HuH-7 (cell line): ENCODE measurements at regions not wholly inside any gene's neighbourhood (a gene's known extent, or its start where the extent isn't known, plus 50 kb on each side); places are given as distances from the start of the nearest gene placed in this dataset.

Source experiments
- DNase-seq: peaks from one replicate; pipeline ENCODE4 v3.0.0; 2011; ENCODE audit warnings: low spot score

- no peak for DNase-seq
Measured at GRCh38 chr21:22898051-22898665, 1899.9 kb downstream of the NCAM2 start.

- DNase-seq: no peak
Measured at GRCh38 chr21:22900490-22900889, 1902.3 kb downstream of the NCAM2 start.

- no peak for DNase-seq
Measured at GRCh38 chr21:22903851-22904250, 1905.6 kb downstream of the NCAM2 start.

GRCh38 chr21:22904385-22904784 lies 1906.2 kb downstream of the NCAM2 start:
- no peak for DNase-seq

- DNase-seq: no peak
Measured at GRCh38 chr21:22925032-22925431, 1926.8 kb downstream of the NCAM2 start.

- no peak for DNase-seq
Measured at GRCh38 chr21:22927469-22927868, 1929.3 kb downstream of the NCAM2 start.

GRCh38 chr21:22941779-22942490 lies 1943.7 kb downstream of the NCAM2 start:
- DNase-seq: no peak

- DNase-seq: no peak
Measured at GRCh38 chr21:22955559-22955958, 1957.3 kb downstream of the NCAM2 start.

- no peak for DNase-seq
Measured at GRCh38 chr21:22961258-22961657, 1963.0 kb downstream of the NCAM2 start.

GRCh38 chr21:22965455-22966135 lies 1967.4 kb downstream of the NCAM2 start:
- no peak for DNase-seq

- DNase-seq: no peak
Measured at GRCh38 chr21:22981819-22982218, 1983.6 kb downstream of the NCAM2 start.

GRCh38 chr21:22993144-22993543 lies 1994.9 kb downstream of the NCAM2 start:
- DNase-seq: no peak

- no peak for DNase-seq
Measured at GRCh38 chr21:22993822-22994574, 1995.8 kb downstream of the NCAM2 start.

- no peak for DNase-seq
Measured at GRCh38 chr21:23003951-23004350, 2005.7 kb downstream of the NCAM2 start.

- DNase-seq: no peak
Measured at GRCh38 chr21:23008601-23009202, 2010.5 kb downstream of the NCAM2 start.

GRCh38 chr21:23009360-23009759 lies 2011.2 kb downstream of the NCAM2 start:
- DNase-seq: no peak

- DNase-seq: no peak
Measured at GRCh38 chr21:23014021-23014420, 2015.8 kb downstream of the NCAM2 start.

GRCh38 chr21:23016617-23017016 lies 2018.4 kb downstream of the NCAM2 start:
- DNase-seq: peak; percentile 20

- no peak for DNase-seq
Measured at GRCh38 chr21:23017989-23018388, 2019.8 kb downstream of the NCAM2 start.

GRCh38 chr21:23020969-23021368 lies 2022.8 kb downstream of the NCAM2 start:
- DNase-seq: no peak

GRCh38 chr21:23021481-23021880 lies 2023.3 kb downstream of the NCAM2 start:
- DNase-seq: no peak

- no peak for DNase-seq
Measured at GRCh38 chr21:23026878-23027277, 2028.7 kb downstream of the NCAM2 start.
